HG03469 (cell line): ENCODE measurements at regions not wholly inside any gene's neighbourhood (a gene's known extent, or its start where the extent isn't known, plus 50 kb on each side); places are given as distances from the start of the nearest gene placed in this dataset.
"Not testable (repeated sequence)": the region's sequence is repeated elsewhere in the genome, so short reads cannot be mapped to it uniquely, and the experiment has no call there.

Source experiments
- ATAC-seq: cut with Tn5 transposase; IDR thresholded peaks from one replicate; pipeline ENCODE4 v1.9.1; 2021; ENCODE audit warnings: mild to moderate bottlenecking, moderate library complexity, moderate number of reproducible peaks; ENCODE audit not compliant: unreplicated experiment

GRCh38 chr18:10138719-10139118 is 224.9 kb downstream of the VAPA start:
- ATAC-seq: no peak

GRCh38 chr18:10139783-10140410 is 226.1 kb downstream of the VAPA start:
- no peak for ATAC-seq

- ATAC-seq: no peak
These were observed 226.9 kb downstream of the VAPA start for GRCh38 chr18:10140461-10141282.

- no peak for ATAC-seq
These were observed 227.7 kb downstream of the VAPA start for GRCh38 chr18:10141559-10141958.

GRCh38 chr18:10142056-10142455 is 228.2 kb downstream of the VAPA start:
- ATAC-seq: no peak

GRCh38 chr18:10142496-10143160 is 228.8 kb downstream of the VAPA start:
- ATAC-seq: no peak

- ATAC-seq: no peak
These were observed 229.8 kb downstream of the VAPA start for GRCh38 chr18:10143596-10143995.

GRCh38 chr18:10145546-10145945 is 231.7 kb downstream of the VAPA start:
- ATAC-seq: no peak

GRCh38 chr18:10147226-10147625 is 233.4 kb downstream of the VAPA start:
- ATAC-seq: no peak

- ATAC-seq: no peak
These were observed 233.9 kb downstream of the VAPA start for GRCh38 chr18:10147752-10148151.

GRCh38 chr18:10148189-10148929 is 234.5 kb downstream of the VAPA start:
- ATAC-seq: no peak

GRCh38 chr18:10149768-10150556 is 236.1 kb downstream of the VAPA start:
- no peak for ATAC-seq

GRCh38 chr18:10150576-10150975 is 236.8 kb downstream of the VAPA start:
- ATAC-seq: not testable (repeated sequence)

GRCh38 chr18:10152475-10152874 is 238.7 kb downstream of the VAPA start:
- ATAC-seq: no peak

- no peak for ATAC-seq
These were observed 240.3 kb downstream of the VAPA start for GRCh38 chr18:10153924-10154752.

GRCh38 chr18:10157706-10158105 is 243.9 kb downstream of the VAPA start:
- no peak for ATAC-seq

- ATAC-seq: no peak
These were observed 246.4 kb downstream of the VAPA start for GRCh38 chr18:10160251-10160650.

GRCh38 chr18:10161315-10161714 is 247.5 kb downstream of the VAPA start:
- no peak for ATAC-seq

- ATAC-seq: no peak
These were observed 248.5 kb downstream of the VAPA start for GRCh38 chr18:10162340-10162739.
